ENCODE measurements at regions not wholly inside any gene's neighbourhood (a gene's known extent, or its start where the extent isn't known, plus 50 kb on each side); places are given as distances from the start of the nearest gene placed in this dataset.
"Not testable (repeated sequence)": the region's sequence is repeated elsewhere in the genome, so short reads cannot be mapped to it uniquely, and the experiment has no call there.

DNA sequence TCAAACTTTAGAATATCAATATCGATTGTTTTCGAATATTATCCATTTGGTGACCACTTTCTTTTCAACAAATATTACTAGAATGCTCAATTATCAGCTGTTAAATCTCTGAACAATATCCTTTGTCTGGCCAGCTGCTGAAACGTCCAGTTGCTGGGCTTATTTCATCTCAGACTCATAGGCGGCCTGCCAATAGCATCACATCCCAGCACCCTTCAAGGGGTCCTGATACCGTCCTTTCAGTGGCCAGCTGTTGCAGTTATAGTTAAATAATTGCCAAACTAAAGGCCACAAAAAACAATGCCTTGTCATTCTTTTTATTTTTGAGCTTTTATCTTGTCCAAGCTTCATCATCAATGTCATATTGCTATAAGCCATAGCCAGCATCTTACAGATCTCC, 1006.8 kb upstream of the MANEA start:
- Histone ChIP-seq H3K4me3 (no peak overlapping the region), H3K9me3 (no peaks in the 10 kb centered on the region), H3K27ac (no peak overlapping the region), H3K4me1 (no peaks in the 10 kb centered on the region), H3K4me2 (no peak overlapping the region)
- TF ChIP-seq JUN (IDR thresholded peaks at IDR 0.05) (no peak), NPAS2 (CRISPR knock-in tag; IDR thresholded peaks at IDR 0.05; ENCODE audit: borderline replicate concordance) (no peak)
- no peak for DNase-seq (ENCODE audit: low read depth in 1 of 2, low spot score in 1 of 2)
- 7% methylated on average over 5 of the region's 5 CpGs for WGBS (ENCODE audit: missing lambda C conversion rate)
- ChIA-PET CTCF (no interaction called here), POLR2A (no interaction called here)
- ATAC-seq = no peak
- FAIRE-seq = no peak

DNA sequence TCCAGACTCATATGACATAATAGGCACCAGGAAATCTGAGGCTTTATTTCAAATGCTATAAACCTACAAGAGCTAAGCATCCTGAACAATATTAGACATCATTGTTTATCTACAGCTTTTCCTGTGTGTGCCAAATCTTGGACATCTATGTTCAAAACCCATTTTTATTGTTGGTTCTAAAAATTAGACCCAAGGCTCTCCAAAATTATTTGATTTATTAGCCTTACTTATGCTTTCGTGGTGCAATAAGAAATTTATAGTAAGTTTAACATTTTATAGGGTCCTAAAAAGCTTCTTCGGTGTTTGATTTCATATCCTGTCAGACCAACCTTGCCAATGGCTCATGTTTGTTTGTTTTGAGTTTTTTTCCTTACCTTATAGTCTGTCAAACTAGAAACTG, 1014.5 kb upstream of the MANEA start:
- Histone ChIP-seq H3K4me2 (no peak overlapping the region), H3K4me1 (no peaks in the 10 kb centered on the region), H3K9me3 (no peaks in the 10 kb centered on the region), H3K4me3 (no peak overlapping the region), H3K27ac (no peak overlapping the region)
- ChIA-PET POLR2A (no interaction called here), CTCF (no interaction called here)
- DNase-seq (ENCODE audit: low read depth in 1 of 2, low spot score in 1 of 2) = no peak
- ATAC-seq = no peak
- 7% methylated on average over 2 of the region's 2 CpGs for WGBS (ENCODE audit: missing lambda C conversion rate)
- TF ChIP-seq RAD21 (conservative IDR thresholded peaks at IDR 0.05 in 1 of 2, IDR thresholded peaks at IDR 0.05 in 1 of 2) (no peak), ZC3H11A (IDR thresholded peaks at IDR 0.05) (no peak), KDM5A (IDR thresholded peaks at IDR 0.05) (no peak), POLR2A (IDR thresholded peaks at IDR 0.05; ENCODE audit: low read length) (no peak), ESRRA (IDR thresholded peaks at IDR 0.05; ENCODE audit: borderline replicate concordance, low read length) (no peak), EHF (CRISPR knock-in tag; IDR thresholded peaks at IDR 0.05) (no peak), MAFK (IDR thresholded peaks at IDR 0.05; ENCODE audit: partially characterized antibody) (no peak), FOSL2 (IDR thresholded peaks at IDR 0.05) (no peak), FOSL2 (CRISPR knock-in tag; IDR thresholded peaks at IDR 0.05) (no peak), ZFP36 (IDR thresholded peaks at IDR 0.05; ENCODE audit: borderline replicate concordance, partially characterized antibody) (no peak)
- TF ChIP-seq, protein P1, sequence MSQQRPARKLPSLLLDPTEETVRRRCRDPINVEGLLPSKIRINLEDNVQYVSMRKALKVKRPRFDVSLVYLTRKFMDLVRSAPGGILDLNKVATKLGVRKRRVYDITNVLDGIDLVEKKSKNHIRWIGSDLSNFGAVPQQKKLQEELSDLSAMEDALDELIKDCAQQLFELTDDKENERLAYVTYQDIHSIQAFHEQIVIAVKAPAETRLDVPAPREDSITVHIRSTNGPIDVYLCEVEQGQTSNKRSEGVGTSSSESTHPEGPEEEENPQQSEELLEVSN (IDR thresholded peaks at IDR 0.05; ENCODE audit: borderline replicate concordance, low read depth) = no peak
- TF ChIP-seq, protein P2, sequence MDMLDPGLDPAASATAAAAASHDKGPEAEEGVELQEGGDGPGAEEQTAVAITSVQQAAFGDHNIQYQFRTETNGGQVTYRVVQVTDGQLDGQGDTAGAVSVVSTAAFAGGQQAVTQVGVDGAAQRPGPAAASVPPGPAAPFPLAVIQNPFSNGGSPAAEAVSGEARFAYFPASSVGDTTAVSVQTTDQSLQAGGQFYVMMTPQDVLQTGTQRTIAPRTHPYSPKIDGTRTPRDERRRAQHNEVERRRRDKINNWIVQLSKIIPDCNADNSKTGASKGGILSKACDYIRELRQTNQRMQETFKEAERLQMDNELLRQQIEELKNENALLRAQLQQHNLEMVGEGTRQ (IDR thresholded peaks at IDR 0.05) = no peak
- no peak for FAIRE-seq

DNA sequence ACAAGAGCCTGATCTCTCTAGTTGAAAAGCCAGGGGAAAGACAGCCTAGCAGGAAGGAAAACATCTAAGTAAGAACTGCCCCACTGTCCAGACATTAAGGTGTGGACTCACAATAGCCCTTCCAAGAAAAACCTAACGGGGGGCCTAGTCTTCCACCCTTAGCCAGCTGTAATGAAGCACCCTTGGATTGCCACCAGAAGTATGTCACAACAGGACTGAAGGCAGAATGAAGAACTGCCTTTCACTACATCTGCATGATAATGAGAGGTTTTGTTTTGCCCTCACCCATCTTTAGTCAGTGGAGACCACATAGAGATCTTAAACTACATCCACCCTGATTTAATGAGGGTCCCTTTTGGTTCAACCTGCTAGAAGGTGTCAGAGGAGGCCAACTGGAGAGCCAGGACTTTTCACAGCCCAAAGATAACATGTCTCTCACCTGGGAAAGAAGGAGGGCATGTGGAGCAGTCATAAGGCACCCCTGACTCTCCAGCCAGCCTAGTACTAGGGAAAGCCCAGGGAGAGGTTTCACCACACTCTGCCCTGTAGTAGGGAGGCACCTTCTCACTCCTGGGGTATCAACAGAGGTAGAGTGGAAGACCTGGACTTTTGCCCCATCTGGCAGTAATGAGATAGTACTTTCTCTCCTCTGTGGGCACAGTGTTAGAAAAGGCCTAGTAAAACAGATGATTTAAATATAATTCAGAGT, 1017.4 kb upstream of the MANEA start:
- ChIA-PET CTCF (no interaction called here), POLR2A (no interaction called here)
- no peak for TF ChIP-seq HOXA7 (CRISPR knock-in tag; IDR thresholded peaks at IDR 0.05)
- no peak for TF ChIP-seq POLR2A (IDR thresholded peaks at IDR 0.05; ENCODE audit: low read length)
- no peak for TF ChIP-seq FOSL2 (IDR thresholded peaks at IDR 0.05)
- no peak for TF ChIP-seq FOSL2 (CRISPR knock-in tag; IDR thresholded peaks at IDR 0.05)
- no peak for TF ChIP-seq HDAC2 (IDR thresholded peaks at IDR 0.05)
- TF ChIP-seq, protein P3, sequence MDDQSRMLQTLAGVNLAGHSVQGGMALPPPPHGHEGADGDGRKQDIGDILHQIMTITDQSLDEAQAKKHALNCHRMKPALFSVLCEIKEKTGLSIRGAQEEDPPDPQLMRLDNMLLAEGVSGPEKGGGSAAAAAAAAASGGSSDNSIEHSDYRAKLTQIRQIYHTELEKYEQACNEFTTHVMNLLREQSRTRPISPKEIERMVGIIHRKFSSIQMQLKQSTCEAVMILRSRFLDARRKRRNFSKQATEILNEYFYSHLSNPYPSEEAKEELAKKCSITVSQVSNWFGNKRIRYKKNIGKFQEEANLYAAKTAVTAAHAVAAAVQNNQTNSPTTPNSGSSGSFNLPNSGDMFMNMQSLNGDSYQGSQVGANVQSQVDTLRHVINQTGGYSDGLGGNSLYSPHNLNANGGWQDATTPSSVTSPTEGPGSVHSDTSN (IDR thresholded peaks at IDR 0.05) = no peak
- TF ChIP-seq, protein P2 (IDR thresholded peaks at IDR 0.05) = no peak
- TF ChIP-seq ZNF302 (CRISPR knock-in tag; IDR thresholded peaks at IDR 0.05) = no peak
- TF ChIP-seq NR3C1 (IDR thresholded peaks at IDR 0.05) = no peak
- no peak for TF ChIP-seq CBX2 (IDR thresholded peaks at IDR 0.05; ENCODE audit: borderline replicate concordance, low read depth)
- no peak for TF ChIP-seq BHLHE40 (IDR thresholded peaks at IDR 0.05; ENCODE audit: low read depth, low read length)
- TF ChIP-seq, protein P4, sequence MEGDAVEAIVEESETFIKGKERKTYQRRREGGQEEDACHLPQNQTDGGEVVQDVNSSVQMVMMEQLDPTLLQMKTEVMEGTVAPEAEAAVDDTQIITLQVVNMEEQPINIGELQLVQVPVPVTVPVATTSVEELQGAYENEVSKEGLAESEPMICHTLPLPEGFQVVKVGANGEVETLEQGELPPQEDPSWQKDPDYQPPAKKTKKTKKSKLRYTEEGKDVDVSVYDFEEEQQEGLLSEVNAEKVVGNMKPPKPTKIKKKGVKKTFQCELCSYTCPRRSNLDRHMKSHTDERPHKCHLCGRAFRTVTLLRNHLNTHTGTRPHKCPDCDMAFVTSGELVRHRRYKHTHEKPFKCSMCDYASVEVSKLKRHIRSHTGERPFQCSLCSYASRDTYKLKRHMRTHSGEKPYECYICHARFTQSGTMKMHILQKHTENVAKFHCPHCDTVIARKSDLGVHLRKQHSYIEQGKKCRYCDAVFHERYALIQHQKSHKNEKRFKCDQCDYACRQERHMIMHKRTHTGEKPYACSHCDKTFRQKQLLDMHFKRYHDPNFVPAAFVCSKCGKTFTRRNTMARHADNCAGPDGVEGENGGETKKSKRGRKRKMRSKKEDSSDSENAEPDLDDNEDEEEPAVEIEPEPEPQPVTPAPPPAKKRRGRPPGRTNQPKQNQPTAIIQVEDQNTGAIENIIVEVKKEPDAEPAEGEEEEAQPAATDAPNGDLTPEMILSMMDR (IDR thresholded peaks at IDR 0.05) = no peak
- no peak for TF ChIP-seq EP300 (IDR thresholded peaks at IDR 0.05)
- TF ChIP-seq SMC3 (IDR thresholded peaks at IDR 0.05) = no peak
- no peak for TF ChIP-seq CEBPB (IDR thresholded peaks at IDR 0.05)
- TF ChIP-seq, protein P1 (IDR thresholded peaks at IDR 0.05; ENCODE audit: borderline replicate concordance, low read depth) = no peak
- no peak for TF ChIP-seq ZSCAN20 (CRISPR knock-in tag; IDR thresholded peaks at IDR 0.05)
- no peak for TF ChIP-seq NPAS2 (CRISPR knock-in tag; IDR thresholded peaks at IDR 0.05; ENCODE audit: borderline replicate concordance)
- no peaks in the 10 kb centered on the region for H3K4me1 ChIP-seq
- DNase-seq (ENCODE audit: low read depth in 1 of 2, low spot score in 1 of 2) (no peak), ATAC-seq (no peak), FAIRE-seq (no peak)
- no peak overlapping the region for H3K4me2 ChIP-seq
- no peak overlapping the region for H3K27ac ChIP-seq
- H3K4me3 ChIP-seq = no peak overlapping the region
- H3K9me3 ChIP-seq = no peaks in the 10 kb centered on the region
- 0% methylated on average over 1 of the region's 1 CpG for WGBS (ENCODE audit: missing lambda C conversion rate)

DNA sequence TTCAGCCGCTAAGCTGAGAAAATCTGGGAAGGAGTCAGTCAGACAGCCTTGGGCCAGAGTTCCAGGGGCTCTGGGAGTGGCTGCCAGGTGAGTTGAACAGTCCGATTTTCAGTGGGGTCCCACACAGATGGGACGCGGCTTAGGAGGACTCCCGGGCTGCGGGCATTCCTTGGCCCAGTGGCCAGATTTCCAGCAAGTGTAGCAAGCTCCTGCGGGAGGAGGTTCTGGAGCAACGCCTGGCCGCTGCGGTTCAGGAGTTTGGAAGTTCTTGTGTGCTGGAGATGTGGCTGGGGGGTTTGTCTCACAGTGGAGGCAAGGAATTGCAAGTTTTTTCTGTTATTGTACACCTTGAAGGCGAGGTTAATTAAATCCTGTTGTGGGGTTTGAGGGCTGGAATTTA, 1020.1 kb upstream of the MANEA start:
- DNase-seq (ENCODE audit: low read depth in 1 of 2, low spot score in 1 of 2); POLR2A ChIA-PET; H3K4me1 ChIP-seq; ATAC-seq; FAIRE-seq; H3K4me3 ChIP-seq; H3K27ac ChIP-seq; H3K4me2 ChIP-seq; CTCF ChIA-PET; H3K9me3 ChIP-seq: not testable (repeated sequence)
- WGBS (ENCODE audit: missing lambda C conversion rate) = 42% methylated on average over 10 of the region's 11 CpGs

Measured in A549 (cell line).